ENCODE measurements at regions not wholly inside any gene's neighbourhood (a gene's known extent, or its start where the extent isn't known, plus 50 kb on each side); places are given as distances from the start of the nearest gene placed in this dataset.
"Not testable (repeated sequence)": the region's sequence is repeated elsewhere in the genome, so short reads cannot be mapped to it uniquely, and the experiment has no call there.

DNA sequence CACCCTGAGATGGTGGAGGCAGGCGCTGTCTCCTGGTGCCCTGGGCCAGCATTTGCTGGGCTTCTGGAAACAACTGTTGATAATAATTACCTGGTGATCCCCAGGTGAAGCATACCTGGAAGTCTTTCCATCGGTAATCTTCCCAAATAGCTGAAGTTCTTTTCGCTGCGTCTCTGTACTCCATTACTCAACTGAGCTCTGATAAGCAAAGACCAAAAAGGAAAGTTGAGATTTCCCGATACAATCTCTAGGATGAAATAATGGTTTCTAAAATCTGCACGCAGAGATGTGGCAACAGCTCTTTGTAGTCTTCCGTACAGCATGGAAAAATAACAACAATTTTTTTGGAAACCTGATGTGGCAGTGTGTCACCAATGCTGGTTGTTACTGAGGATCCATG, 226.5 kb downstream of the GATA3 start:
- no peak overlapping the region for H3K4me3 ChIP-seq
- ATAC-seq = no peak
- H3K27ac ChIP-seq = no peak overlapping the region
- no peaks in the 10 kb centered on the region for H3K36me3 ChIP-seq
- TF ChIP-seq, protein P1, sequence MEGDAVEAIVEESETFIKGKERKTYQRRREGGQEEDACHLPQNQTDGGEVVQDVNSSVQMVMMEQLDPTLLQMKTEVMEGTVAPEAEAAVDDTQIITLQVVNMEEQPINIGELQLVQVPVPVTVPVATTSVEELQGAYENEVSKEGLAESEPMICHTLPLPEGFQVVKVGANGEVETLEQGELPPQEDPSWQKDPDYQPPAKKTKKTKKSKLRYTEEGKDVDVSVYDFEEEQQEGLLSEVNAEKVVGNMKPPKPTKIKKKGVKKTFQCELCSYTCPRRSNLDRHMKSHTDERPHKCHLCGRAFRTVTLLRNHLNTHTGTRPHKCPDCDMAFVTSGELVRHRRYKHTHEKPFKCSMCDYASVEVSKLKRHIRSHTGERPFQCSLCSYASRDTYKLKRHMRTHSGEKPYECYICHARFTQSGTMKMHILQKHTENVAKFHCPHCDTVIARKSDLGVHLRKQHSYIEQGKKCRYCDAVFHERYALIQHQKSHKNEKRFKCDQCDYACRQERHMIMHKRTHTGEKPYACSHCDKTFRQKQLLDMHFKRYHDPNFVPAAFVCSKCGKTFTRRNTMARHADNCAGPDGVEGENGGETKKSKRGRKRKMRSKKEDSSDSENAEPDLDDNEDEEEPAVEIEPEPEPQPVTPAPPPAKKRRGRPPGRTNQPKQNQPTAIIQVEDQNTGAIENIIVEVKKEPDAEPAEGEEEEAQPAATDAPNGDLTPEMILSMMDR (IDR thresholded peaks at IDR 0.05) = no peak
- intact Hi-C loops (cut with DNase I) = no loop called here
- H3K27me3 ChIP-seq = no peaks in the 10 kb centered on the region
- no peak for DNase-seq
- H3K4me1 ChIP-seq = no peaks in the 10 kb centered on the region
- H3K9me3 ChIP-seq = no peaks in the 10 kb centered on the region

DNA sequence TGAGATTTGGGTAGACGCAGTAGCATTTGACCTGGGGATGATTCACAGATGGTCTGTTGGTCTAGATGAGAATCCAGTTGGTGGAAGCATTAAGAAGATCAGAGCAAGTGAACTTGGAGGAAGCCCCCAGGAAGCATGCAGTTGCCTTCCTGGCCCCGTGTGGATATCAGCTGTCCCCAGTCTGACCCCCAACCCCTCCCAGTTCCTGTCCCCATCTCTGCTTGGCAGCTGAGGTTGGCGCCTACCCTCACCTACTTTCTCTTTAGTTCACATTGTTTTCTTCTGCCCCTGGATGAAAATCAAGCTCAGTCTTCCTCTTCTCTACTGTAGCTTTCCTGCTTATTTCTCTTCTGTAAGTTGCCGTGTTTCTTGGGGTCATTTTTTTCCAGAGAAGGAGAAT, 227.9 kb downstream of the GATA3 start:
- no peak overlapping the region for H3K27ac ChIP-seq
- H3K4me1 ChIP-seq = no peaks in the 10 kb centered on the region
- intact Hi-C loops (cut with DNase I) = no loop called here
- no peak for DNase-seq
- no peak for ATAC-seq
- TF ChIP-seq, protein P1 (IDR thresholded peaks at IDR 0.05) = no peak
- no peaks in the 10 kb centered on the region for H3K27me3 ChIP-seq
- no peak overlapping the region for H3K4me3 ChIP-seq
- no peaks in the 10 kb centered on the region for H3K36me3 ChIP-seq
- H3K9me3 ChIP-seq = no peaks in the 10 kb centered on the region

- Histone ChIP-seq H3K4me1 (no peaks in the 10 kb centered on the region), H3K27me3 (no peaks in the 10 kb centered on the region), H3K4me3 (no peak overlapping the region), H3K36me3 (no peaks in the 10 kb centered on the region), H3K9me3 (no peaks in the 10 kb centered on the region), H3K27ac (no peak overlapping the region)
- no peak for ATAC-seq
- intact Hi-C loops (cut with DNase I) = no loop called here
- no peak for DNase-seq
- TF ChIP-seq, protein P1 (IDR thresholded peaks at IDR 0.05) = no peak
These were observed 228.8 kb downstream of the GATA3 start for GRCh38 chr10:8283166-8283905.

GRCh38 chr10:8283986-8284385, 229.5 kb downstream of the GATA3 start:
- TF ChIP-seq, protein P1 (IDR thresholded peaks at IDR 0.05) = no peak
- no peaks in the 10 kb centered on the region for H3K27me3 ChIP-seq
- no peak overlapping the region for H3K27ac ChIP-seq
- H3K9me3 ChIP-seq = no peaks in the 10 kb centered on the region
- no peak overlapping the region for H3K4me3 ChIP-seq
- intact Hi-C loops (cut with DNase I) = no loop called here
- no peaks in the 10 kb centered on the region for H3K4me1 ChIP-seq
- no peak for DNase-seq
- ATAC-seq = no peak
- no peaks in the 10 kb centered on the region for H3K36me3 ChIP-seq

GRCh38 chr10:8285970-8286369, 231.5 kb downstream of the GATA3 start:
- H3K36me3 ChIP-seq; H3K4me1 ChIP-seq; DNase-seq; H3K27ac ChIP-seq; H3K9me3 ChIP-seq; ATAC-seq; H3K27me3 ChIP-seq; intact Hi-C loops (cut with DNase I); H3K4me3 ChIP-seq: not testable (repeated sequence)

DNA sequence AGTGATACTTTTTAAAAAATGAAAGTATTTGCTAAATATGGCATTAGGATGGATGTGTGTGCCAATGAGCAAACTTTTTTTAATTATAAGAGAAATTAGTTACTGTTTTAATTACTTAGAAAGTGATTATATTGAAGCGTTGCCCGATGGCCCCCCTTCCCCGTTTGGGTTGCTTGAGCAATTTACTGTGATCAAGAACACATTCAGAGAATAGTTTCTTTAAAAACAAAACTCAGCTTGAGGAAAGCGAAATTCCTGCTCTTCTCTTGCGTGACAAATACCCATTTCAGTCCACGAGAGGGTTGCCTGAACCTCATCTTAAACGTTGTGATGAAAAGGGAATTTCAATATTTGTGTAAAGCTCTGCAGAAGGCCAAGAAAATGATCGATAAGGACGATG, 234.1 kb downstream of the GATA3 start:
- no peak overlapping the region for H3K27ac ChIP-seq
- intact Hi-C loops (cut with DNase I) = no loop called here
- H3K27me3 ChIP-seq = no peaks in the 10 kb centered on the region
- DNase-seq = no peak
- TF ChIP-seq, protein P1 (IDR thresholded peaks at IDR 0.05) = no peak
- H3K4me1 ChIP-seq = no peaks in the 10 kb centered on the region
- no peak for ATAC-seq
- no peaks in the 10 kb centered on the region for H3K36me3 ChIP-seq
- H3K9me3 ChIP-seq = no peaks in the 10 kb centered on the region
- no peak overlapping the region for H3K4me3 ChIP-seq
